ENCODE measurements at regions not wholly inside any gene's neighbourhood (a gene's known extent, or its start where the extent isn't known, plus 50 kb on each side); places are given as distances from the start of the nearest gene placed in this dataset.
"Not testable (repeated sequence)": the region's sequence is repeated elsewhere in the genome, so short reads cannot be mapped to it uniquely, and the experiment has no call there.

DNA sequence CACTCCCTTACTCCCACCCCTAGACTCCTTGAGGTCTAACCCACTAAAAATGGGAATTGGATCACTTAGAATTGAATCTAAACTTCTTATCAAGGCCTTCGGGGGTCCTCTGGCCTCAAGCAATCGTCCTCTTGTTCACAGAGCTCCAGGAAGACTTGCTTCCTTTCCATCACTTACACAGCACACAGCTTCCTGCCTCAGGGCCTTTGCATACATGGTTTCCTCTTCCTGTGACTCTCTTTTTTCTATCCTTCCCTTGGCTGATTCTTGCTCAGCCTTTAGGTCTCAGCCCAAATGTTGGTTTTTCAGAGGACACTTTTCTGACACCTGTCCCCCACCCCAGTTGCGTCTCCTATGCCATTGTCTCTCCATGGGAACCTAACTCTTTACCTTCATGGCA lies 50.0 kb upstream of the ALDH1B1 start:
- no peak for DNase-seq

DNA sequence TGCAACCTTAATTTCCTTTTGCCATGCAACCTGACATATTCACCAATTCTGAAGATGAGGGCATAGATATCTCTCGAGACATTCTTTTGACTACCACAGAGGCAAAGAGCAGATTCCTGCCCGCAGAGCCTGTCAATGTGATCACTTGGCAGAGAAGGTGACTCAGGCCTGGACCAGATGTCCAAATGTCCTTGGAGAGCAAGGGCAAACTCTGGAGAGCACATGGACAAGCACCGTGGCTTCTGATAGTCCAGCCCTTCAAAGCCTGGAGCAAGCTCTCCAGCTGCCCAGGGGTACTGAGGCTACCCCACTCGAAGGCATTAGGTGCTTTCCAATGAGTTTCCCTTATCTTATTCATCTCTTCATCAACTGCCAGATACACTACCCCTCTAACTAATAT lies 50.4 kb upstream of the ALDH1B1 start:
- DNase-seq: no peak

DNA sequence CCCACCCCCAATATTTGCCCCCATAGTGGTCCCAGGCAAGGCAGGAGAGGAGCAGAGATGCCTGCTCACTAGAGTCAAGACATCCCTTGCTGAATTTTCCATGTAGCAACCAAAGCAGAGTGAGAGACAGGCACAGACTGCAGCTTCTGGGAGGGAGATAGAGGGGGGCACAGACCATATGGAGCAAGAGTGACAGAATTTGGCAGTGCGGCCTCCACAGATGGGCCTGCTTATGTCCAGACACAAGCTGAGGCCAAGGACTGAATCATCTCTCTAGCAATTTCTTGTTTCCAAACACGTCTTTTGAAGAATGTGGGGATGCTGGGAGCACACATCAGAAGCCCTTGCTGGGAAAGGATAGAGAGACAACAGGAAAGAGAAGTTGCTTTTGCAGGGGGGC lies 53.0 kb upstream of the ALDH1B1 start:
- no peak for DNase-seq

DNA sequence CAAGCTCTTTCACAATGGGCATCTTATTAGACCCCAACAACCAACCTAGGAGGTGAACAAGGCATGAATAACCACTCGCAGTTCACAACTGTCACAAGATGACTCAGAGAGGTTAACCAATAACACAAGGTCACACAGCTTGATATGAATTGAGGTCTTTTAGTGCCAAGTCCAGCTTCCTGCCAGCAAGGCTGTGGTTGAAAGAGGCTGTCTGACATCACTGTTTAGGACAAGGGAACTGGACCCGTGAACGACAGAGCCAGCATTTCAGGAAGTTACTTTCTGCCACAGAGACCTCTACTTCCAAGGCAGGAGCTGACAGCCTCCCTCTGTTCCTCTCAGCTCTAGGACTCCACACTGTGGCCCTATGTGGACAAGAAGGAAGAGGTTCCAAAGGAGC lies 53.4 kb upstream of the ALDH1B1 start:
- no peak for DNase-seq

DNA sequence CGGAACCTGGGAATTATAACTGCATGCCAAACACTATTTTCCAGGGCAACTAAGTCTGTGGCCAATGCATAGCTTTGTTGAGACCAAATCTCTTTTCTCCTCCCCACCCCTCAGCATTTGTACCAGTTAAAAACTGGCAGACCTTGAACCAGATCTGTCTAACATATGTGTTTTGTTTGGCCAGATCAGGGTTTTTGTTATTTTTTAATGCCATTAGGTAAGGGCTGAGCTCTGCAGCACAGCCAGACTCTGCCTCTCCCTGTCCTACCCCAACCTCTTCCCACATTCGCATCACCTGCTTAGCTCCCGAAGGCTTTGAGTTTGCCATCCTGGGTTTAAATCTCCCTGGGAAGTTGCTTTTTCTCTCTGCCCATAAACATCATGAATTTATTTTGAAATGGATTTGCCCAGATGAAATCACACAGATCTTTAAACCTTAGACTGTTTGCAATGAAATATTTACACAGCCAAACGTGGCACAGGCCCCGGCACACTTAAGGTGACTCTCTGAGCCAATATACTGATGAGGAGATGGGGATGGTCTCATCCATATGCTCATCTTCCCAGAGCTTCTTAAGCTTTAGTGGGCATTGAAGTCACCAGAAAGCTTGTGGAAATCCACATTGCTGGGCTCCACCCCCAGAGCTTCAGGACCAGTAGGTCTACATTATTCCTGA lies 54.0 kb upstream of the ALDH1B1 start:
- no peak for DNase-seq

DNA sequence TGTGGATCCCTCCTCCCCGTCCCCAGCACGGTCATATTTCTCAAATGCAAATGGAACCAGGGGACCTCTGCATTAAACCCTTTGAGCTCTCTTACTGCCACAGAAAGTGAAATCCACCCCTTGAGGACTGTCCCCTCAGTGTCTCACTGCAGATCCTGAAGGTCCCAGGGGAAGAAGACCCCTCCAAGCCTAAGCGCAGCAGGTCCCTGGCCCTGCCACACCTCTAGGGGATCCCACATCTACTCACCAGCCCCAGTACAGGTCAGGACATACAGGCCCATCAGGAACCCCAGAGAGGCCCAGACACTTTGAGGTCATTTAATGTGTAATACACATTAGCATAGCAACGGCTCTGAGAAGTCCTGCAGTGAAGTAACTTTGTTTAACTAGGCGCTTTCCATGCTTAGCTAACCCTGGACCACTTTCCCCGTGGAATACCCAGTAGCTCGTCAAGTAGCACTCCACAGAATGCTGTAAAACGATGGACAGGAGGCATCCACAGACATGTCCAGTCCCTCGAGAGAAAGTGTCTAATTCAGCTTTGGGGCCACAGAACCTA lies 54.7 kb upstream of the ALDH1B1 start:
- DNase-seq: no peak

DNA sequence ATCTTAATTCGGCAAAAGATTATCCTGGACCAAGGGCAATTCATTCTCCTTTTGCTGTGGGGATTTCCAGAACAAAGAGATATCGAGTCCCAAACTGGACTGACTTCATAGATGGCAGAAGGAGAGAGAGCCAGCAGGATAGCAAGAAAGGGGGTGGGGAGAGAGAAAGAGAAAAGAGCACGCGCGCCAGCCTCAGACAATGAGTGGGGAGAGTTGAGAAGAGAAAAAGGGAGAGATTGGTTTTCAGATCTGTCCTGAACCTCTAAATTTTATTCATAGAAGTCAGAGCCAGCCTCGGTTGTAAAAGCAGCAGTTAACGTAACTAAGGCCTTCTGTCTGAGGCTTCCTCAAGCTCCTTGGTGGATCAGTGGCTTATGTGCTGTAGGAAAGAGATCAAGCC lies 55.3 kb upstream of the ALDH1B1 start:
- DNase-seq: no peak

DNA sequence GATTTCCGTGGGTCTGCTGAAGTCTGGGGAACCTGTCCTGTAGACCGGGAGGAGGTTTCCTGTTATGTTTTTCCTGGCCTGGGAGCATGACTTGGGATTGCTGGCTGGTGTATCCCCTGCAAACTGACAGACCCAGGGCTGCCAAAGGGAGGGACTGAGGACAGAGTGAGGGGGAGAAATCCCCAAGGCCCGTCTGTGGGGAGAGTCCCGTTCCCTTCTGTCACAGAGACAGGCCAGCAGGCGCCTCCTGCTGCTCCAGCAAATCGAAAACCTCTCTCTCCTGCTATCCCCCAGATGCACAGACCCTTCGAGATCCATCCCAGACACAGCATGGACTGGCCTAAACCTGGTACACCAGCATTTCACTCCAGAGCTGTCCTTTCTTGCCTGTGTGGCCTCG lies 56.2 kb upstream of the ALDH1B1 start:
- DNase-seq: no peak

DNA sequence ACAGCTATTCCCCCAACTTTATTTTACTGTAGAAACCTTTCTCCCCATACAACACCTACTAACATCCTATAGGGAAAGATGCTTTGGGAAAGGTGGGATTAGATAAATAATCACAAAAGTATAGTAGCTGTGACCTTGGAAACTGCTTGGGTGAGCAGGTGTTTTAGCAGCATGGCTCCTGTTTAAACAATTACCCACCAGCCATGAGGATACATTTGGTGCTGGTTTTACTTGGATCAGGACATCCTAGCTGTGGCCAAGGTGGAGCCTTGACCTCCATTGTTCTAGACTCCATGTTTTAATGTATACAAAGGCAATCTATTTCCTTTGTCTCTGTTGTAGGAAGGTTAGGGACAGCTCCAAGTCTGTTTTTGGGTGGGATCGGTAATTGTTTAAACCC lies 56.8 kb upstream of the ALDH1B1 start:
- no peak for DNase-seq

DNA sequence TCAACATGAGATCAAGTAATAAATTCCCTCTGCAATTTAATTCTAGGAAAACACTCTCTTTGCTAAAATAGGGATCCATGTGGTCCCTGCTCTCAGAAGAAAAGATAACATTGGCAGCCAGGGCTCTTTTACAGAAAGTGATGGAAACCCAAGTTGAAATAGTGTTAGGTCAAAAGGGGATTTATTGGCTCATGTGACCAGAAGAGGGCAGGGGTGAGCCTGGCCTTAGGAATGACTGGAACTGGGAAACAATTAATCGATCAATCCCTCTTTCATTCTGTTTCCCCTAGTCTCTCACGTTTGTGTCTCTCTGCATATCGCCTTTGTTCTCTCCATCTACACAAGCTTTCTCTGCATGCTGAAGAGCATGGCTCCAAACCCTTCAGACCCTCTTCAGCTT lies 58.3 kb upstream of the ALDH1B1 start:
- no peak for DNase-seq

DNA sequence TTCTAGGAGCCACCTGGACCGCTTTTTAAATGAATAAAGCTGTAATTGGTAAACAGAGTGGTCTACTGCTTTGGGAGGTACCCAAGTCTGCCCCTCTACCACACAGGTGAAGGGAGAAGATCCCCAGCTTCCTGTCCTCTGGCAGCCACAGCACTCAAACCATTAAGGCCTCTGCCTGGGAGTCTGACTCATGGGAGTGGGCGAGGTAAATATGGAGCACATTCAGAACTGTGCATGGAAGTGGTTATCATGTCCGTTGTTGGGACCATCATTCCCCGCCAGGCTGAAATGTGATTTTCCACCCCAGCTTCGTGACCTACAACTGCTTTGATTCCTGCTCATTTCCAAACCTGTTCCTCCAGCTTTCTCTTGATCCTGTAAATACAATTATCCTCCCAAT lies 59.5 kb upstream of the ALDH1B1 start:
- no peak for DNase-seq

DNA sequence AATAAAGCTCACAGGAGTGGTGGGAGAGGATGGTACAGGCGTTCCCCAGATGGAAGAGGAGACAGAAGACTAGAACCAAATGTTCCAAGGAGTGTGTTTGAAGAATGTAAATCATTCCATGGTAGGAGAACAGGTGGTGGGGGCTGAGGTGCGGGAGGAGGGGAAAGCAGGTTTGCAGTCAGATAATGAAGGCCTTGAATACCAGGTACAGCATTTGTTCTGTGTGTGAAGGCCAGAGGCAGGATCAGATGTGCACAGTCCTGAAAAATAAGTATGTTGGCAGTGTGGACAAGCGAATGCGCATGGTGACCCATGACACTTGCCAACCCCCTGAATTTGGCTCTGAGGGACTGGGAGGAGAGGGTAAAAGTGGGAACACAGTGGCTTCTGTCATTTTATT lies 59.9 kb upstream of the ALDH1B1 start:
- no peak for DNase-seq

DNA sequence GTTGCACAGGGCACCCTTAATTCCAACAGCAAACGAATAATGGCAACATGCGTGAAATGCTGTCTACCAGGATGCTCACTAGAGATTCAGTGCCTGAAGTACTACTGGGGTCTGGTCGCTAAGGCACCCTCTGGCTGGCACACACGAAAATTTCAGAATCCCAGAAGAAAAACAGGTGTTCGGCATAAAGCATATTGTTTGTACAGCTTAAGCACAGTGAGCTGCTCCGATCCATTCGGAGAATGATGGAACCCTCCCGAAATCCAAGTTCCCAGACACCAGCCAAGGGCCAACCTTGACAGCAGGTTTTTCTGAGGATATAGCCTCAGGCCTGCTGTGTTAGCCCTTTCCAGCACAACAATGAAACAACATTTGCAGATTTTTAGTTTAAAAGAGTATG lies 61.4 kb upstream of the ALDH1B1 start:
- no peak for DNase-seq

DNA sequence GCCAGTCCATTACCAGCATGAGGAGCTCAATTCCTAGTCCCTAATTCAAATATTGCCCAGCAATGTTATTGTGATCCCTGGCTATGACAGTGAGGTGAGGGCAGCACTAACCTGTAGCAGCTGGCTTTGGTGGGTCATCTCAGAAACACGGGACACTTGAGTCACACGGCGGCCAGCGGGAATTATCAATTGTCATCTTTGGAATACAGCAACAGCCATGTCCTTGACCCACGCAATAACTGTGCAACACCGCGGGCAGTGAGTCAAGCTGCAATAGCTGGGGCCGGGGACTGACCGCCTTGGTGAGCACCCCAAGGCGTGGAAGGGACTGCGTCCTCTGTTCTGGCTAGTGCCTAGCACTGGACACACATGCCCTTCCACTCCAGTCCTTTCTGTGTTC lies 62.5 kb upstream of the ALDH1B1 start:
- no peak for DNase-seq

DNA sequence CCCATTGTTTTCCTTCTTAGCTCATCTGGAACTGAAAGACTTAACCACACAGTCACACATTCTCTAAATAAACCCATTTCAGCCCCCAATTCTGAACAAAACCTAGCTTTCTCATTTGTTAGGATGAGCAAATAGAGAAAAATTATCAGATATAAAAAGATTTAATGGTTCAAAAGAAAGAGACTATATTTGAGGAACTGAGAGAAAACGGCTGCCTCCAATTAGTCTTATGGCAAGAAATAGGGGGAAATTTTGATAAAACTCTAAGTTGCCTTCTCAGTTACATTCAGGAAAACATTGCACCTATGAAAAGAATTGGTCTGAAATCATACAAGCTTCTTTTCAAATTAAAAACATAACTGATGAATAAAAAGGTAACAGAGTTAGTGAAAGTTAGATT lies 63.7 kb upstream of the ALDH1B1 start:
- DNase-seq: no peak

DNA sequence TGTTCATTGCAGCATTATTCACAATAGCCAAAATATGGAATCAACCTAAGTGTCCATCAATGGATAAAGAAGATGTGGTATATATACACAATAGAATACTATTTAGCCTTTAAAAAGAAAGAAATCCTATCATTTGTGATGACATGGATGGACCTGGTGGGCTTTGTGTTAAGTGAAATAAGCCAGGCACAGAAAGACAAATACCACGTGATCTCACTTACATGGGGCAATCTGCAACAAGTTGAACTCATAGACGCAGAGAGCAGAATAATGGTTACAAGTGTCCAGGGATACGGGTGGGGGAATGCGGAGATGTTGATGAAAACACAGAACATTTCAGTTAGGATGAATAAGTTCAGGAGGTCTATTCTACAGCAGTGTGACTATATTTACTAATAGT lies 66.4 kb upstream of the ALDH1B1 start:
- DNase-seq: no peak

DNA sequence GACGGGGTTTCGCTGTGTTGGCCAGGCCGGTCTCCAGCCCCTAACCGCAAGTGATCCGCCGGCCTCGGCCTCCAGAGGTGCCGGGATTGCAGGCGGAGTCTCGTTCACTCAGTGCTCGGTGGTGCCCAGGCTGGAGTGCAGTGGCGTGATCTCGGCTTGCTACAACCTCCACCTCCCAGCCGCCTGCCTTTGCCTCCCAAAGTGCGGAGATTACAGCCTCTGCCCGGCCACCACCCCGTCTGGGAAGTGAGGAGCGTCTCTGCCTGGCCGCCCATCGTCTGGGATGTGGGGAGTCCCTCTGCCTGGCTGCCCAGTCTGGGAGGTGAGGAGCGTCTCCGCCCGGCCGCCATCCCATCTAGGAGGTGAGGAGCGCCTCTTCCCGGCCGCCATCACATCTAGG lies 68.3 kb upstream of the ALDH1B1 start:
- not testable (repeated sequence) for DNase-seq

DNA sequence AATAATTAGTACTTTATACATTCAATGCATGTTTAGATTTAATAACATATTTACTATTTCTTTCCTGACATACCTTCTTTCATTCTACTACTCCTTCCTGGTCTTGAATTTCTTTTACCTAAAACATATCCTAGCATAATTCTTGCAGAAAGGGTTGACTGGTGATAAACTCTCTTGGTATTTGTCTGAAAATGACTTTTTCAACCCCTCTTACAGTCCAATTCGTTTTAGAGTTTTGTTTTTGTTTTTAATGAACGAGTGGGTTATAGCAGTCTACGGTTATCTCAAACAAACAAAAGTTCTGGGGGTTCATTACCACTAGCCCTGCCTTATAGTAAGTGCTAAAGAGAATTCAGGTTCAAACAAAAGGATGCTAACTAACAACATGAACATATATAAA lies 69.6 kb upstream of the ALDH1B1 start:
- DNase-seq: no peak

DNA sequence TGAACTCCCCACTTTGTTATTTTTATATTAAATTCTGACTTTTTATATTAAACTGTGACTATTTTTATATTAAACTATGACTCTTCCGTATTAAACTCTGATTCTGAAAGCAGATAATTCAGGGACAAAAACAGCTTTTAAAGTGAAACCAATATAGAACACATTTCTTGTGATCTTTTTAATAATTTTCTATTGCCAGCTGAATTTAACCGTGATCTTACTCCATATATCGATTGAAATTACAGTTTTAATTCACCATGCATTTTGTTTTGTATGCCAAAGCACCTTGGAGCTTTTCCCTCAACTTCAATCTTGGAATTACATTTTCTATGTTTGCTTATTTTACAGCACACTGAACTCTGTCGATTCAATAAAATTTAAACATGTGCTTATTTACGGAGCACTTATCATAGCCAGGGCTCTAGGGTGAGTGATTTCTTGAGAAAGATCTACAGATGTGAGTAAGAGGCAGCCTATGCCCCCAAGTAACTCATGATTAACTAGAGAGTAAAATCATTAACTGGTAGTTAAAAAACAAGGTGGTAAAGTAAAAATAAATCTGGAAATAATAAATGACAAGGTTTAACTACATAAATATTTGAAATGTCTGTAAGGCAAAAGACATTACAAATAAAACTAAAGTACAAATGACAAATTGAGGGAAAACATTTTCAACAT lies 72.9 kb upstream of the ALDH1B1 start:
- DNase-seq: no peak

DNA sequence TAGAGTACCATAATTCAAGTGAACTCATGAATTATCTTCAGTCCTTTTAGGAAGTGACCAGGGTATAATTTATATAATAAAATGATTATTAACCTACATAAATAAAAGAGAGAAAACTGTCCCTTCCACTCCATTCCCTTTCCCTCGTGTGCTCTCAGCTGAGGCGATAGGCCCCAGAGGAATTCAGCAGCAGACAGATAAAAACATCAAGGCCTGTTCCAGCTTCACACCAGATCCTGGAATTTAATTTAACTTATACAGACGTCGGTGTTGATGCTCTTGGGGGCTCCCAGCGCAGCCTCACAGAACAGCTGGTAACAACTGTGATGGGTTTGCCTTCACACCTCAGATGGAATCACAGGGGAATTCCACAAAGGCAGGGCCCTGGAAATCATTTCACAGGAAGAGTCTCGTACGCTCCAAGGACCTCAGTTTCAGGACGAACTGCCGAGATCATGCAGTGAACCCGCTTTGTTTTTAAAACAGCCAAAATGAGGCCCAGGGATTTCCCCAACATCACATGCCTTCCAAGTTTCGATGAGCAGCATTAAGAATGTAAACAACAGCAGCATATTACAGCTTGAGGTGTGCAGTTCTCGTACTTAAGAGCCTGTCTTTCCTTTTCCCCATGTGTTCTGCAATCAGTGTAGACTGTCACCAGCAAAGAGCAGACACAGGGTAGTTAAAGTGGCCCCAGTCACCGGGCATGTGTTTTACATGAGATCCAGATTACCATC lies 73.6 kb upstream of the ALDH1B1 start:
- DNase-seq: no peak

DNA sequence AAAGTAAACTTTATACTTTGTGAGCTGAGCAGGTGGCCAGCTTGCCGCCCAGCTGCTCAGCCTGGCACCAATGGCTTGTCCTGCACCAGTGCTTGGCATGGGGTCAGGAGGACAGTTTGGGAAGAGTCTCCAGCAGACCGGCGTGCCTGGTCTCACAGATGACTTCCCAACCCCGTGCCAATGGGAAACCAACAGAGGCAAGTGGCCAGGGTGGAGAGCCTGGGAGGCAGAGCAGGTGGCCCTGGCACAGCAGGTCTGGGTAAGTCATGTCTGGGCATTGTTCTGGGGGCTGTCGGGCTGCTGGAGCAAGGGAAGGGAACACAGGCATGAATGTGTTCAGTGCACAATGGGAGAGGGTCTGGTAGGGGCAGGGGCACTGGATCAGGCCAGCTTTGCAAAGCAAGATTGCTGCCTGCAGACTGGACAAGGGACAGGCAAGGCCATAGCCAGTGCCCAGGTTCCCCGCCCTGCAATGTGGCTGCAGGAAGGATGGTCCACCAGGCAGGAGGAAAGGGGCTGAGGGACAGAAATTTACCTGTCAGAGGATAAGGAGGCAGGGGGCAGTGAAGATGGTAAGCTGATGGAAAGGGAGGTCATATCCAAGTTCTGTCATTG lies 76.2 kb upstream of the ALDH1B1 start:
- DNase-seq: no peak

DNA sequence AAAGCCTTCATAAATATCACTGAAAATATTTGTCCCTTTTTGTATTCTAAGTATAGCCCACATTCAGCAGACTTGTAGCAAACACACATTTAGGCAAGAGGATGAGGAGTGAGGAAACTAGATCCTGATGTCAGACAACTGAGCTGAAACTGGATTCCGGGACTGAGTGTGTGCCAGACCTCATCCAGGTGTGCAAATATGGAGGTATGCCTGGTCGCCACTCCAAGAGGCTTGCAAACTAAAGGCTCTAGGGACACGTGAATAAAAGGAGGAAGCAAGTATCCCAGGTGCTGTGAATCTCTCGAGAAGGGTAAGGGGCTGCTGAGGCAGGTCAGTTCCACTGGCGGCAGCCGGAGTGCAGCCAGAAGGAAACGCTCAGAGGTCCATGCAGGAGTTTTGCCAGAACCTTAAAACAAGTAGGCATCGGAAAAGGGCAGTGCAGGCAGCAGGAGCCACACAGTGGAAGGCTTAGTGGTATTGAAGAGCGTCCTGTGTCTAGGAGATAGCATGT lies 77.4 kb upstream of the ALDH1B1 start:
- DNase-seq: no peak

DNA sequence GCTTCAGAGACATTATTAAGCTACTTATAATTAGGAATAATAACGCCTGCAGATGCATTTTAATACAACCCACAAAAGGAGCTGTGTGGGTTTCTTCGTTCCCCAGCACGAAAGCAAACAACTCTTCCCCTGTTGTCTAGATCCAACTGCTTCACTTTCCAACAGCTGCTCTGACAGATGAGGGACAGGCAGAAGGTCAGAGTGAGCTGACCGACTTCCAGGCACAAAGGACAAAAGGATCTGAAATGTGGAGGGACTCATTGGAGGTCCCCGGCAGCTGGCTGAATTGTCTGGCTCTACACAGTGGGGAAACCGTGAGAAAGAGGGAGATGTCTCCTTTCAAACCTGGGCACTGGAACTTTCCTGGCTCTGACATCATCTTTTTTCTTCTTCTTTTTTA lies 79.1 kb upstream of the ALDH1B1 start:
- DNase-seq: no peak

All from stimulated activated CD4-positive, alpha-beta T cell treated with anti-CD3 and anti-CD28 coated beads, Interleukin-15, amount 100 ng/mL, for 24 hours (primary cell).